Kidney (tissue), 13 donors: ENCODE measurements at regions not wholly inside any gene's neighbourhood (a gene's known extent, or its start where the extent isn't known, plus 50 kb on each side); places are given as distances from the start of the nearest gene placed in this dataset.
"Not testable (repeated sequence)": the region's sequence is repeated elsewhere in the genome, so short reads cannot be mapped to it uniquely, and the experiment has no call there.

Experiments
- DNase-seq, 5 donors: peaks; one replicate each; pipeline ENCODE4 v3.0.0-alpha.2; 2013 to 2020
- FAIRE-seq: peaks from 2 replicates; lab custom pipeline; 2012; peaks lifted over from hg19 to GRCh38; lab: Jason Lieb, UNC
- H3K27ac ChIP-seq, 2 donors: one replicate each; pipeline ENCODE4 v1.7.0; 2013; ENCODE audit warnings: low read depth in 2 of 2, low read length in 2 of 2, inconsistent platforms in 1 of 2
- H3K27me3 ChIP-seq: one replicate; pipeline ENCODE4 v1.7.1; 2013; ENCODE audit warnings: low read length, inconsistent platforms; ENCODE audit not compliant: control insufficient read depth, insufficient read depth
- H3K36me3 ChIP-seq, 3 donors: one replicate each; pipeline versions ENCODE4 v1.7.0 to v1.7.1; 2013; ENCODE audit warnings: low read length in 3 of 3, control low read depth in 1 of 3, inconsistent platforms in 1 of 3; ENCODE audit not compliant: insufficient read depth in 3 of 3, control insufficient read depth in 2 of 3
- H3K4me1 ChIP-seq, 3 donors: one replicate each; pipeline versions ENCODE4 v1.7.0 to v1.7.1; 2013; ENCODE audit warnings: low read length in 3 of 3, inconsistent platforms in 1 of 3, low read depth in 1 of 3; ENCODE audit not compliant: control insufficient read depth in 2 of 3, insufficient read depth in 2 of 3
- H3K4me3 ChIP-seq, 3 donors: one replicate each; pipeline versions ENCODE4 v1.7.0 to v1.8.1; 2013; ENCODE audit warnings: low read length in 3 of 3, control low read depth in 1 of 3, inconsistent platforms in 1 of 3
- H3K9ac ChIP-seq, 3 donors: one replicate each; pipeline versions ENCODE4 v1.7.0 to v1.7.1; 2013; ENCODE audit warnings: low read length in 3 of 3, control low read depth in 1 of 3, inconsistent platforms in 1 of 3
- H3K9me3 ChIP-seq, 3 donors: one replicate each; pipeline versions ENCODE4 v1.7.0 to v1.7.1; 2013; ENCODE audit warnings: low read length in 3 of 3, control low read depth in 1 of 3, inconsistent platforms in 1 of 3; ENCODE audit not compliant: control insufficient read depth in 2 of 3, insufficient read depth in 1 of 3
- intact Hi-C: fragments of 100-400 bp; cut with DNase I; formaldehyde crosslinking; loops from one replicate; pipeline ENCODE4 v1.11.1; 2022
- TF ChIP-seq, protein P1 (sequence below): IDR thresholded peaks from 3 replicates; pipeline ENCODE4 v1.5.1; 2012; ENCODE audit warnings: mild to moderate bottlenecking, moderate library complexity, borderline replicate concordance; ENCODE audit not compliant: insufficient read depth; ENCODE audit errors: extremely low read depth
- donor health status: control.
- donor health status: control.
- donor health status: control.
- donor health status: control.
- donor health status: control.
- donor health status: DM: yes; HTN: yes; CAD: no.
- donor health status: Normal renal cell carcinoma (clear cell type).

DNA sequence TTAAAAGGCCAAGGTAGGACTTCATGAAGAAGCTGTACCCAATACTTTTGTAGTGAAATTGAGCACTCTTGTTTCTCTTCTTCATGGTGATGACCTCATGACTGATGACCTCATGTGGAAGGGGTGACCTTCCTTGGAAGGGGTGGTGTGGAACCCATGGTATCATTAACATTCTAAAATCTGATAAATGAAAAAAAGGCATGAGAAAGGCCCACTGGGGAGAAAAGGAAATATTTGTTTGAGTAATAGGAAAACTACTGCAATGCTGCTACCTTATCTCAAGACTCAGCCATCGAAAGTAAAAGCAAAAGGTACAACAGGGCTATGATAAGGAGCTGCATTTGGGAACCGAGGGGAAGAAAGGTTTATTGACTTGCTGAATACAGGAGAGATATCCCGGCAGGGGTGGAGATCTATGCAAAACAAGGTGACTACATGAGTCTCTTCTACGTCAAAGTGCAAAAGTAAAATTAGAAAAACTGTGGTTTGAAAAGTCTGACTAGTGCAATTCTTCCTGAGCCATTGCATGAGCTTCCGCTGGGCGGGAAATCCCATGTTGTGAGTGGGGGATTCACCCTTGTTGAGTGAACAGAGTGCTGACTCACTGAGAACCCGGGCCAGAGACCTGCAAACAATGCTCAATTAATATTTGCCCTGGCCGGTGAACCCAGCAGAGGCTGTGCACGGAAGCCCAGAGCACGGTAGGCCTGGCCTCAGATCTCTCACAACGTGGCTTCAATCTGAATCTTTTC lies 138.9 kb upstream of the RFC3 start:
- no peaks in the 10 kb centered on the region for H3K27me3 ChIP-seq
- no peaks in the 10 kb centered on the region for H3K4me1 ChIP-seq
- H3K4me3 ChIP-seq, result no peak overlapping the region
- DNase-seq (peak in 2 of 5 donors; percentile 15 to 83), FAIRE-seq (no peak)
- intact Hi-C loops, result no loop called here
- no peaks in the 10 kb centered on the region for H3K36me3 ChIP-seq
- no peaks in the 10 kb centered on the region for H3K9me3 ChIP-seq
- no peak overlapping the region for H3K9ac ChIP-seq
- H3K27ac ChIP-seq, result no peak overlapping the region
- TF ChIP-seq, protein P1, sequence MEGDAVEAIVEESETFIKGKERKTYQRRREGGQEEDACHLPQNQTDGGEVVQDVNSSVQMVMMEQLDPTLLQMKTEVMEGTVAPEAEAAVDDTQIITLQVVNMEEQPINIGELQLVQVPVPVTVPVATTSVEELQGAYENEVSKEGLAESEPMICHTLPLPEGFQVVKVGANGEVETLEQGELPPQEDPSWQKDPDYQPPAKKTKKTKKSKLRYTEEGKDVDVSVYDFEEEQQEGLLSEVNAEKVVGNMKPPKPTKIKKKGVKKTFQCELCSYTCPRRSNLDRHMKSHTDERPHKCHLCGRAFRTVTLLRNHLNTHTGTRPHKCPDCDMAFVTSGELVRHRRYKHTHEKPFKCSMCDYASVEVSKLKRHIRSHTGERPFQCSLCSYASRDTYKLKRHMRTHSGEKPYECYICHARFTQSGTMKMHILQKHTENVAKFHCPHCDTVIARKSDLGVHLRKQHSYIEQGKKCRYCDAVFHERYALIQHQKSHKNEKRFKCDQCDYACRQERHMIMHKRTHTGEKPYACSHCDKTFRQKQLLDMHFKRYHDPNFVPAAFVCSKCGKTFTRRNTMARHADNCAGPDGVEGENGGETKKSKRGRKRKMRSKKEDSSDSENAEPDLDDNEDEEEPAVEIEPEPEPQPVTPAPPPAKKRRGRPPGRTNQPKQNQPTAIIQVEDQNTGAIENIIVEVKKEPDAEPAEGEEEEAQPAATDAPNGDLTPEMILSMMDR, result no peak

DNA sequence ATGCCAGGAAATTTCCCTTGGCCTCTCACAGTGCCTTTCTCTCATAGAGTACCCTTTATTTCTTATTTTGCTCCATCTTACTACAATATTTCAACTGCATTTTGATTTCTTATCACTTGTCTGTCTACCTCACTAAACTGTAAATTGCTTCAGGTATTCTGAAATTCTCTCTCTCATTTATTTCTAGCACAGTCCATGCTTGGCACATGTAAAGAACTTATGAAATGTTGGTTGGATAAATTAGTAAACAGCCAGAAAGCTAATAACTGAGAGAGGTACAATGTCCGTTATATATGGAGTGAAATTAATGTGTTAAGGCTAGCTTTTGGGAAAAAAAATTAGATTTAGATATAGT lies 138.3 kb upstream of the RFC3 start:
- Histone ChIP-seq H3K27me3 (no peaks in the 10 kb centered on the region), H3K4me1 (no peaks in the 10 kb centered on the region), H3K36me3 (no peaks in the 10 kb centered on the region), H3K9ac (no peak overlapping the region), H3K9me3 (no peaks in the 10 kb centered on the region), H3K27ac (no peak overlapping the region), H3K4me3 (no peak overlapping the region)
- intact Hi-C loops, result no loop called here
- TF ChIP-seq, protein P1, result no peak
- DNase-seq (no peak), FAIRE-seq (no peak)

DNA sequence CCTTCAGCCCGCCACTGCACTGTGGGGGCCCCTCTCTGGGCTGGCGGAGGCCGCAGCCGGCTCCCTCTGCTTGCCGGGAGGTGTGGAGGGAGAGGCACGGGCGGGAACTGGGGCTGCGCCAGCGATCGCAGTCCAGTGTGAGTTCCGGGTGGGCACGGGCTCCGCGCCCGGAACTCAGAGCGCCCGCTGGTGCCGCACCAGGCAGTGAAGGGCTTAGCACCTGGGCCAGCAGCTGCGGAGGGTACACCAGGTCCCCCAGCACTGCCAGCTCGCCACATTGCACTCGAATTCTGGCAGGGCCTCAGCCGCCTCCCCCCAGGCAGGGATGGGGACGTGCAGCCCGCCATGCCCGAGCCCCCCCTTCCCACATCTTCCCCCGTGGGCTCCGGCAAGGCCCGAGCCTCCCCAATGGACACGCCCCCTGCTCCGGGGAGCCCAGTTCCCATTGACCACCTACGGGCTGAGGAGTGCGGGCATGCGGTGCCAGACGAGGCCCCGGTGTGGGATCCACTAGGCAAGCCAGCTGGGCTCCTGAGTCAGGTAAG lies 135.9 kb upstream of the RFC3 start:
- H3K4me1 ChIP-seq, result no peaks in the 10 kb centered on the region
- intact Hi-C loops, result no loop called here
- H3K27ac ChIP-seq, result no peak overlapping the region
- no peak overlapping the region for H3K4me3 ChIP-seq
- no peaks in the 10 kb centered on the region for H3K9me3 ChIP-seq
- no peak for FAIRE-seq
- TF ChIP-seq, protein P1, result no peak
- H3K27me3 ChIP-seq, result no peaks in the 10 kb centered on the region
- no peak overlapping the region for H3K9ac ChIP-seq
- DNase-seq, result peak in 1 of 5 donors; percentile 64
- no peaks in the 10 kb centered on the region for H3K36me3 ChIP-seq

DNA sequence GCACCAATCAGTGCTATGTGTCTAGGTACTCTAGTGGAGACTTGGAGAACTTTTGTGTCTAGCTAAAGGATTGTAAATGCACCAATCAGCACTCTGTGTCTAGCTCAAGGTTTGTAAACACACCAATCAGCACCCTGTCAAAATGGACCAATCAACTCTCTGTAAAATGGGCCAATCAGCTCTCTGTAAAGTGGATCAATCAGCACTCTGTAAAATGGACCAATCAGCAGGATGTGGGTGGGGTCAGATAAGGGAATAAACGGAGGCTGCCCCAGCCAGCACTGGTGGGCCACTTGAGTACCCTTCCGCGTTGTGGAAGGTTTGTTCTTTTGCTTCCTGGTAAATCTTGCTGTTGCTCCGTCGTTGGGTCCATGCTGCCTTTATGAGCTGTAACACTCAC lies 135.3 kb upstream of the RFC3 start:
- H3K27me3 ChIP-seq, intact Hi-C loops, DNase-seq, H3K36me3 ChIP-seq, H3K9ac ChIP-seq, H3K27ac ChIP-seq, H3K9me3 ChIP-seq, H3K4me1 ChIP-seq, FAIRE-seq, H3K4me3 ChIP-seq: not testable (repeated sequence)
